ENCODE measurements at regions not wholly inside any gene's neighbourhood (a gene's known extent, or its start where the extent isn't known, plus 50 kb on each side); places are given as distances from the start of the nearest gene placed in this dataset.

DNA sequence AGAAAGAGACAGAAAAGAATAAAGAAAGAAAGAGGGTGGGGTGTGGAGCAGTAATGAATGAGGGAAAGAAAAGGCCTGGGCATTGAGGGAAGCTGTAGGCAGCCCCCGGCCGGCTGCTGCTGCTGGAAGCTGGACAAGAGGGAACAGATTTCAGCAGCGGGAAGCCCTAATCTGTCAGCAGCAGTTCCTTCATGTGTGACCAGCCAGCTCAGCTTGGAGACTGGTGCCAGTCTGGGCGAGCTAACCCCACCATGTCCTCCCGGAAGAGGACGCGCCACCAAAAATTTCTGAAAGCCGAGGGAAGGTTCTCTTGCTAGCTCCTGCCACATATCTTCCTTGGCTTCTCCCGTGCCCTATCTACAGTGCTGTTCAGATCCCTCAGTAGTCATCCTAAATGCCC, 236.8 kb downstream of the GRIN2B start:
- WGBS (ENCODE audit: low lambda C conversion rate) = 34% methylated on average over 9 of the region's 9 CpGs
- H3K4me2 ChIP-seq = no peak overlapping the region
- no peak overlapping the region for H3K4me3 ChIP-seq (ENCODE audit: low read depth in 2 of 2, low read length in 1 of 2)
- no peaks in the 10 kb centered on the region for H3K36me3 ChIP-seq (replicated peaks in 1 of 2; ENCODE audit: control insufficient read depth in 1 of 2, insufficient read depth in 2 of 2, low read length in 1 of 2)
- no peaks in the 10 kb centered on the region for H3K79me2 ChIP-seq (ENCODE audit: insufficient read depth)
- ChIA-PET POLR2A (no interaction called here), CTCF (interaction anchor here (1.0 to 1.4 kb wide), 2 partner anchors 382 to 920 kb away, joined by 3 to 4 read pairs; no protein-coding TSS in a partner anchor)
- H3F3A ChIP-seq (replicated peaks; ENCODE audit: insufficient read depth) = no peaks in the 10 kb centered on the region
- H3K27ac ChIP-seq (ENCODE audit: low read depth in 2 of 2, low read length in 1 of 2) = no peak overlapping the region
- peaks cover 12% of the 10 kb centered on the region for H3K27me3 ChIP-seq (ENCODE audit: insufficient read depth)
- no peak for DNase-seq
- H2AFZ ChIP-seq (ENCODE audit: low read depth) = no peak overlapping the region
- H3K9me3 ChIP-seq = no peaks in the 10 kb centered on the region
- no peak for TF ChIP-seq SIN3A (IDR thresholded peaks at IDR 0.05; ENCODE audit: borderline replicate concordance, low read depth, low read length)
- TF ChIP-seq POLR2AphosphoS5 (IDR thresholded peaks at IDR 0.05; ENCODE audit: low read depth, low read length) = no peak
- TF ChIP-seq YY1 (IDR thresholded peaks at IDR 0.05; ENCODE audit: low read depth) = no peak
- TF ChIP-seq NFIC (IDR thresholded peaks at IDR 0.05; ENCODE audit: borderline replicate concordance) = no peak
- no peak for TF ChIP-seq SMC3 (IDR thresholded peaks at IDR 0.05; ENCODE audit: low read depth, low read length)
- no peak for TF ChIP-seq RFX5 (IDR thresholded peaks at IDR 0.05; ENCODE audit: low read length)
- no peak for TF ChIP-seq FOSL2 (IDR thresholded peaks at IDR 0.05; ENCODE audit: borderline replicate concordance, low read depth)
- no peak for TF ChIP-seq NRF1 (IDR thresholded peaks at IDR 0.05; ENCODE audit: low read depth, low read length)
- TF ChIP-seq JUND (IDR thresholded peaks at IDR 0.05) = no peak
- TF ChIP-seq, protein P1, sequence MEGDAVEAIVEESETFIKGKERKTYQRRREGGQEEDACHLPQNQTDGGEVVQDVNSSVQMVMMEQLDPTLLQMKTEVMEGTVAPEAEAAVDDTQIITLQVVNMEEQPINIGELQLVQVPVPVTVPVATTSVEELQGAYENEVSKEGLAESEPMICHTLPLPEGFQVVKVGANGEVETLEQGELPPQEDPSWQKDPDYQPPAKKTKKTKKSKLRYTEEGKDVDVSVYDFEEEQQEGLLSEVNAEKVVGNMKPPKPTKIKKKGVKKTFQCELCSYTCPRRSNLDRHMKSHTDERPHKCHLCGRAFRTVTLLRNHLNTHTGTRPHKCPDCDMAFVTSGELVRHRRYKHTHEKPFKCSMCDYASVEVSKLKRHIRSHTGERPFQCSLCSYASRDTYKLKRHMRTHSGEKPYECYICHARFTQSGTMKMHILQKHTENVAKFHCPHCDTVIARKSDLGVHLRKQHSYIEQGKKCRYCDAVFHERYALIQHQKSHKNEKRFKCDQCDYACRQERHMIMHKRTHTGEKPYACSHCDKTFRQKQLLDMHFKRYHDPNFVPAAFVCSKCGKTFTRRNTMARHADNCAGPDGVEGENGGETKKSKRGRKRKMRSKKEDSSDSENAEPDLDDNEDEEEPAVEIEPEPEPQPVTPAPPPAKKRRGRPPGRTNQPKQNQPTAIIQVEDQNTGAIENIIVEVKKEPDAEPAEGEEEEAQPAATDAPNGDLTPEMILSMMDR (IDR thresholded peaks at IDR 0.05) = no peak
- TF ChIP-seq, protein P2, sequence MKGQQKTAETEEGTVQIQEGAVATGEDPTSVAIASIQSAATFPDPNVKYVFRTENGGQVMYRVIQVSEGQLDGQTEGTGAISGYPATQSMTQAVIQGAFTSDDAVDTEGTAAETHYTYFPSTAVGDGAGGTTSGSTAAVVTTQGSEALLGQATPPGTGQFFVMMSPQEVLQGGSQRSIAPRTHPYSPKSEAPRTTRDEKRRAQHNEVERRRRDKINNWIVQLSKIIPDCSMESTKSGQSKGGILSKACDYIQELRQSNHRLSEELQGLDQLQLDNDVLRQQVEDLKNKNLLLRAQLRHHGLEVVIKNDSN (IDR thresholded peaks at IDR 0.05; ENCODE audit: borderline replicate concordance, low read depth) = no peak
- no peak for TF ChIP-seq EP300 (IDR thresholded peaks at IDR 0.05; ENCODE audit: borderline replicate concordance in 1 of 2, low read depth in 1 of 2, low read length in 1 of 2)
- TF ChIP-seq, protein P3, sequence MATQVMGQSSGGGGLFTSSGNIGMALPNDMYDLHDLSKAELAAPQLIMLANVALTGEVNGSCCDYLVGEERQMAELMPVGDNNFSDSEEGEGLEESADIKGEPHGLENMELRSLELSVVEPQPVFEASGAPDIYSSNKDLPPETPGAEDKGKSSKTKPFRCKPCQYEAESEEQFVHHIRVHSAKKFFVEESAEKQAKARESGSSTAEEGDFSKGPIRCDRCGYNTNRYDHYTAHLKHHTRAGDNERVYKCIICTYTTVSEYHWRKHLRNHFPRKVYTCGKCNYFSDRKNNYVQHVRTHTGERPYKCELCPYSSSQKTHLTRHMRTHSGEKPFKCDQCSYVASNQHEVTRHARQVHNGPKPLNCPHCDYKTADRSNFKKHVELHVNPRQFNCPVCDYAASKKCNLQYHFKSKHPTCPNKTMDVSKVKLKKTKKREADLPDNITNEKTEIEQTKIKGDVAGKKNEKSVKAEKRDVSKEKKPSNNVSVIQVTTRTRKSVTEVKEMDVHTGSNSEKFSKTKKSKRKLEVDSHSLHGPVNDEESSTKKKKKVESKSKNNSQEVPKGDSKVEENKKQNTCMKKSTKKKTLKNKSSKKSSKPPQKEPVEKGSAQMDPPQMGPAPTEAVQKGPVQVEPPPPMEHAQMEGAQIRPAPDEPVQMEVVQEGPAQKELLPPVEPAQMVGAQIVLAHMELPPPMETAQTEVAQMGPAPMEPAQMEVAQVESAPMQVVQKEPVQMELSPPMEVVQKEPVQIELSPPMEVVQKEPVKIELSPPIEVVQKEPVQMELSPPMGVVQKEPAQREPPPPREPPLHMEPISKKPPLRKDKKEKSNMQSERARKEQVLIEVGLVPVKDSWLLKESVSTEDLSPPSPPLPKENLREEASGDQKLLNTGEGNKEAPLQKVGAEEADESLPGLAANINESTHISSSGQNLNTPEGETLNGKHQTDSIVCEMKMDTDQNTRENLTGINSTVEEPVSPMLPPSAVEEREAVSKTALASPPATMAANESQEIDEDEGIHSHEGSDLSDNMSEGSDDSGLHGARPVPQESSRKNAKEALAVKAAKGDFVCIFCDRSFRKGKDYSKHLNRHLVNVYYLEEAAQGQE (IDR thresholded peaks at IDR 0.05; ENCODE audit: low read depth, low read length) = no peak
- TF ChIP-seq MEF2A (IDR thresholded peaks at IDR 0.05; ENCODE audit: borderline replicate concordance, low read depth) = no peak
- TF ChIP-seq RAD21 (IDR thresholded peaks at IDR 0.05; ENCODE audit: low read length) = no peak
- no peak for TF ChIP-seq RXRA (IDR thresholded peaks at IDR 0.05; ENCODE audit: borderline replicate concordance, low read depth)
- no peak for TF ChIP-seq MXI1 (IDR thresholded peaks at IDR 0.05; ENCODE audit: low read depth, low read length)
- TF ChIP-seq TCF12 (IDR thresholded peaks at IDR 0.05) = no peak
- TF ChIP-seq TAF1 (IDR thresholded peaks at IDR 0.05; ENCODE audit: borderline replicate concordance, low read depth, low read length) = no peak
- TF ChIP-seq TEAD4 (IDR thresholded peaks at IDR 0.05; ENCODE audit: borderline replicate concordance, insufficient read depth) = no peak
- no peaks in the 10 kb centered on the region for H3K9me2 ChIP-seq
- H3K9ac ChIP-seq = no peak overlapping the region
- no peaks in the 10 kb centered on the region for H4K20me1 ChIP-seq (ENCODE audit: insufficient read depth)
- H3K4me1 ChIP-seq (ENCODE audit: control insufficient read depth in 1 of 2, insufficient read depth in 2 of 2, low read depth in 1 of 2, low read length in 1 of 2) = no peaks in the 10 kb centered on the region

Data from SK-N-SH (cell line).